GM18507 (cell line): ENCODE measurements at regions not wholly inside any gene's neighbourhood (a gene's known extent, or its start where the extent isn't known, plus 50 kb on each side); places are given as distances from the start of the nearest gene placed in this dataset.
"Not testable (repeated sequence)": the region's sequence is repeated elsewhere in the genome, so short reads cannot be mapped to it uniquely, and the experiment has no call there.

Experiments used
- DNase-seq: peaks from one replicate; pipeline ENCODE4 v3.0.0; 2011; ENCODE audit warnings: low read depth; ENCODE audit not compliant: insufficient read length; ENCODE audit errors: extremely low spot score
- FAIRE-seq: peaks from 2 replicates; lab custom pipeline; 2011; peaks lifted over from hg19 to GRCh38; lab: Jason Lieb, UNC

DNA sequence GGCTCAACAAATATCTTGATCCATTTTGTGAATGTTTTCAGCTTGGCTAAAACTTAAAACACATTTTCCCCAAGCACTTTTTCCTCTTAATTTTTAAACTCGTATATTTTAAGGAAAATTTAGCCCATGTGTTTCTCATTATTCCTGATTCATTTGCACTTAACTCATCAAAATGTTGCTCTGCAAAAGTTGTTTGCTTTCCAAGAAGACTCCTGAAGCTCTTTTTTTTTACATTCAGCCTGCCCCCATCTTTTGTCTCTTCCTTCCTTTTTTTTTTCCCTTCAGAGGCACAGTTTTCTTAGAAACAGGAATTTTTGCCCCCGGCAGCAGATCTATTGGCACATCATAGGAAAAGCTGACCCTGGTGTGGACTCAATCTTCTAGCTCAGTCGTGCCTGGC lies 155.0 kb upstream of the SALL1 start:
- no peak for DNase-seq
- no peak for FAIRE-seq

DNA sequence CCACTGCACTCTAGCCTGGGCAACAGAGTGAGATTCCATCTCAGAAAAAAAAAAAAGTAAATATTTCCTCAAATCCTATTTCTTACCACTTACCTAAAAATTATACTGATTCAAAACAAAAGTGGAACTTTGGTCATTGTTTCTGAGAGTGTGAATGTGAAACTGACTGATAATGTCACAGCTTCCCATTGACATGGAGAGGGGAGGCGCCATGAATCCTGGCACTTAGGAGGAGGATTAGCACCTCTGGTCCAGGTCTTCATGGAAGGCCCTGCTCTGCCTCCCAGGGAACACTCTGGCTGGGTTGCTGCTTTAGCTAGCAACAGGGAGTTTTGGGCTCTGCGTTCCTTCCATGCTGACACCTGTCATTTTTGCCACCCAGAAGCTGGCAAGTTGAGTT lies 154.3 kb upstream of the SALL1 start:
- no peak for FAIRE-seq
- DNase-seq = no peak

DNA sequence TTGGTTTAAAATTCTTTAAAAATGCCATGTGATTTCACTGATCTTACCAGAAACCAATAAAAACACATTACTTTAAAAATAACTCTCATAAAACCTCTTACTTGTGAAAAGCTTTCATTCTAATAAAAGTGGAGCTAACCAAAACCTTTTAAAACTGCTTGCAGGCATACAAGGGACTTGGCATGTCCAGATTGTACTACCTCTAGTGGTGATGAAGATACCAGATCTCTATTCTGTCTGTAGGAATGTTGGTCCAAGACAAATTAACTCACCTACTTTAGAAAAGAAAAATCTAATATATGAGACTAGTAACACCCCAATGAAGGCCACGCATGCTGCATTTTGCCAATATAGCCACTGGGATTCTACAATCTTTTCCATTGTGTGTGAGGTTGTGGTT lies 151.0 kb upstream of the SALL1 start:
- FAIRE-seq = no peak
- DNase-seq = no peak

DNA sequence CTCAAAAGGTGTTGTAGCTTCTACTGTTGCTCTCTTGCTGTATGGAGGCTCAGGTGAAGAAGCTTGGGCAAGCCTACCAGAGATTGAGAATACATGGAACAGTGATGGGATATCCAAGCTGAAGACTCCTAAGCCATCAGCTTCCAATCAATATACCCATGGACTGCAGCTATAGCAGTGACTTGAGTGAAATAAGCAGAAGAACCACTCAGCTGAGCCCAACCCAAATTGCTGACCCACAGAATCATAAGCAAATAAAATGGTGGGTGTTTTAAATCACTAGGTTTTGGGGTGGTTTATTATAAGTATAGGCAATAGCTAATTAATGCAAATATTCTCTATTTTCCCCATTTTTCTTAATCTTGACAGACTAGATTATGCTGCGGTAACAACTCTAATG lies 147.7 kb upstream of the SALL1 start:
- FAIRE-seq (no peak), DNase-seq (no peak)

DNA sequence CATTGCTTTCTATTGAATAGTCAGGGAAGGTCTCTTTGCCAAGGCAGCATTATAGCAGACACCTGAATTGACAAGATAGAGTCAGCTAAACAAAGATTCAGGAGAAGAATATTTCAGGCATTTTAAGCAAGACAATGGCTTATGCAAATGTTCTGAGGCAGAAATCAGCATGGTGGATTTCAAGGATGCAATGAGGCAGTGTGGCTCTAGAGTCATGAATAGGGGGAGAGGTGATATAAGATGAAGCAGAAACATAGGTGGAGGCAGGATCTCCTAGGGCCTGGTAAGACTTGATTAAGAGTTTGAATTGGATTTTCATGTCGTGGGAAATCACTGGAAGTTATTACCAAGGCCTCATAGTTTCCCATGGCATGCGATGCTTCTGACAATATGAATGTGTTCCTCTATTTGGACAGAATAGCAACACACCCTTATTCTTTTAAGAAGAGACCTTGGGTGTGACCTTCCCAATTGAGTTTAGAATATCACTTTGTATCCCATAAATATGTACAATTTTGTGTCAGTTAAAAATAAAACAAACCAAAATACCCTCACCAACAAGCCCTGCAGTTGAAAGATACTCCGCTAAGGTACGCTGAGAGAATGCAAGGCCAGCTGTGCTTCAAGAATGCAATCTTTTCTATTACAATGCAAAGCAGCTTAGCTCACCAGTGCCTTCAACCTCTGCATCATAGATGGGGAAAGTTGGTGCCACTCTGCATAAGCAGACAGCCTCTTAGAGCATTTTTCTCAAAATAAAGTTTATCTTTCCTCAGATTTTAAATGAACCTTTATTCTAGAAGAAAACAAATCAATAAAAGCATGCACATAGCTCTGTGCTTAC lies 139.6 kb upstream of the SALL1 start:
- DNase-seq = no peak
- no peak for FAIRE-seq

DNA sequence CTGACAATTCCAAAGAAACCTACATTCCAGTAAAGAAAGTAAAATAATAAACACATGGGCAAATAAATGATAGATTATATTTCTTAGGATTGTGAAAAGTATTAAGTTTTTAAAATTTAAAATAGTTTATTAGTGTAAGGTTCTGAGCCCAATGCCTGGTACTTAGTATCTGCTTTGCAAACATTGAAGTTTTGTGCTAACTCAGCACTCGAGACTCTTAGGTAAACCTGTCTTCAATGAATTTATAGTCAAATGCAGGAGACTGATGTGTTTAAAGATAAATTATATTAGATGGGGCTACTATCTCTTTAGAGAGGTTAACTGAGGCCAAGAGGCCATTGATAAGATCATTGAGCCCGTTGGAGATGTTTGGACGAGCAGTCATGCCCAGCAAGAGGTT lies 138.3 kb upstream of the SALL1 start:
- FAIRE-seq = no peak

DNA sequence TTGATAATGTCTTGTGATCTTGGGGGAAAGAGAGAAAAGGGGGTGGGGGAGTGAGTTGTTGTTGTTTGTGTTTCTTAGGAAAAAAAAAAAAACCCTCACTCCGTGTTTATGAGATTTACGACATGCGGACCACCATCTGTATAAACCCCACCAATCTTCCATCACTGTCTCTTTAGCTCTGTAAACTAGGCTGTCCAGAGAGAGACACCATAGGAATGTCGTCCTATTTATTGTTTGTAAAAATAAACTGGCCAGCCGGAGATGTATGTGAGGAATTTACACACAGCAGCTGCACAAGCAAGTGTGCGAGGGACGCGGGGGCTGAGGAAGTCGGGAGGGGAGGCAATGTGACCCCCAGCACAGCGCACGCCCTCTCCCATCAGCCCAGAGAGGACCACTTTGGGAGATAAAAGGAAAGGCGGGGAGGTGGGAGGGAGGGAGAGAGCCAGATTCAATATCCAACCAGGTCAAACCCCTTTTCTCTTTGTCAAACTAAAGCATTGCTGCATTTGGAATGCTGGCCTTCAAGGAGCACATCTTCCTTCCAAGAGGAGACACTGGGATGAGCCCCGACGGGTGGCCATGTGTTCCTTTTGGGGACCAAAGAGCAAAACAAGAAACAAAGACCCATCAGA lies 136.2 kb upstream of the SALL1 start:
- no peak for DNase-seq
- FAIRE-seq = no peak

More for the DNA sequence above, 138.3 kb upstream of the SALL1 start:
- no peak for DNase-seq

DNA sequence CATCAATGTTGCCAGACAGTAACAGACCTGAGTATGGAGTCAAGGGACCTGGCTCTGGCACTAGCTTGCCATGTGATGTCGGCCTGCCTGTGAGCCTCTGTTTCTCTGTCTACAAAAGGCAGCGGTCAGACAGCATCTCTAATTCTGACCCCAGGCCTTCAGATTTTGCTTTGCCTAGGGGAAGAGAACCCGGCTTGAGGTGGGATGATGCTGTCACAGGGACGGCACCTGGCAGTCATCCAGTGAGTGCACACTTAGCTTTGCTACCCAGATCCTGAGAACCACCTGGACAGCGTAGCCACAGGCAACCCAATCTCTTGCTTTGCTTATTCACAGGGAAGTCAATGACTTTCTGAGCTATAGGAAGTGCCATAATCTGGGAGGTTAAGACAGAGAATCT lies 135.2 kb upstream of the SALL1 start:
- FAIRE-seq (no peak), DNase-seq (no peak)

DNA sequence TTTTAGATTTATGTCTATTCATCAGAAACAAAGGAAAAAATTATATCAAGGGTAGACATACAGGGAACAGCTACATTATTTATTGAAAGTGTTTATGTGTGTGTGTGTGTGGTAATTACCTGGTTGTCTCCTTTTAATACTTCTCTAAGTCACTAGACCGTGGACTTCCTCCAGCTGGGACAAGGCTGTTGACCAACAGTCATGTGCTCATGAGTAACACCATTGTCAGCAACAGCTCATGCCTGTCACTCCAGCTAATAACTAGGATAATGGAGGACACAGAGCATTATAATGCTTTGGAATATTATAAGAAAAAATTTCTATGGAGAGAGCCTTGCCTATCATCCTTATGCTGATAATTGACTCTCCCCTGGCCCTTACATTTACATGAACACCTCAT lies 125.3 kb upstream of the SALL1 start:
- FAIRE-seq (no peak), DNase-seq (no peak)

DNA sequence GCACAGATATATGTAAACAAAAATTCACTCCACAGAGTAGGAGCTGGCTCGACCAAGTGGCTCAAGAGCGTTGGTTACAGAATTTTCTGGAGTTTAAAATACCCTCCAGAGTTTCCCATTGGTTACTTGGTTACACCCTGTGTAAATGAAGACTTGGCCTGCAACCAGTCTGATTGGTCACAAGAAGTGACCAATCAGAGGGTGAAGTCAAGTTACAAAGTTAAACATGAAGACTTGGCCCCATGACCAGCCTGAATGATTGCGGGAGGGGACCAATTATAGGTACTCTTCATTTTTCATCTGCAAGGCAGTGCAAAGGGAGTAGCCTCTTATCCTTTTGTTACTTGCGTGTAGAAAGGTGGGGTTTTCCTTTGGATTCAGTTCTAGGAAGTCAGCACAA lies 121.3 kb upstream of the SALL1 start:
- DNase-seq (no peak), FAIRE-seq (no peak)

DNA sequence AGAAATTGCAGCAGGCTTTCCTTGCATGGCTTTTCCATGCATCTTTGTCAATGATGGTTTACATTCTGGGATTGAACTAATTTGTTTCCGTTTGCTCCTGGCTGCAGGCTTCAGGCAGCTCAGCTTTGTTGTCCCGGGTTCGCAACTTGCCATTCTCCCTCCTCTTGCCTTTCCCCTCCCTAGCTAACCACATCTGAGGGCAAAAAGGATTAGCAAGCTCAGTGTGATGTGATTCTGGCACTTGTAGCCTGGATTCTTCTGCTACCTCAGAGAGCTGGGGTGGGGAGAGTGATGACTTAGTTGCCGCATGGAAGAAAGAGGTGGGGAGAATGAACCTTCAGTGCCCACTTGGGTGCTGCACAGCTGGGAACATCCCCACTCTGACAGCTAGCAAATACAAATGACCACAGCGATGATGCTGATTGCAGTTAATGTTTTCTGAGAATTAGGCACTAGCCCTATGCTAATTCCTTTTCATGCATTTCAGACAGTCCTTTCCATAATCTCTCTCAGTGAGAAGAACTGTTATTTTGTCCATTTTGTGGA lies 120.2 kb upstream of the SALL1 start:
- DNase-seq = no peak
- FAIRE-seq = no peak

DNA sequence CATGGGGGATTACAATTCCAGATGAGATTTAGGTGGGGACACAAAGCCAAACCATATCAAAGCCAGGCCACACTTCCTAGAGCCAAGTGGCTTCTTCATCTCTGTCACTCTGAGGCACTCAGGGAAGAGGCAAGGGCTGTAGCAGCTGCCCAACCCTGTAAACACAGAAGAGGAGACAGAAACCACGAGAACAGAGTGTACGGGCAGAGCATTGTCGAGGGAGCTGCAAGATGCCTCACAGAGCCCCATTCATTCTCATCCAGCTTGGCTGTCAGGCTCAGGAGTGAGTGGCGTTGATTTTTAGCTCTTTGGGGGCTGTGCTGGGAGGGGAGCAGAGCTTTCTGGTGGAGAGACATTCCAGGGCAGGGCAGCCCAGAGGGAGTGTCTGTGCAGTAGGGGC lies 117.2 kb upstream of the SALL1 start:
- DNase-seq (no peak), FAIRE-seq (no peak)

DNA sequence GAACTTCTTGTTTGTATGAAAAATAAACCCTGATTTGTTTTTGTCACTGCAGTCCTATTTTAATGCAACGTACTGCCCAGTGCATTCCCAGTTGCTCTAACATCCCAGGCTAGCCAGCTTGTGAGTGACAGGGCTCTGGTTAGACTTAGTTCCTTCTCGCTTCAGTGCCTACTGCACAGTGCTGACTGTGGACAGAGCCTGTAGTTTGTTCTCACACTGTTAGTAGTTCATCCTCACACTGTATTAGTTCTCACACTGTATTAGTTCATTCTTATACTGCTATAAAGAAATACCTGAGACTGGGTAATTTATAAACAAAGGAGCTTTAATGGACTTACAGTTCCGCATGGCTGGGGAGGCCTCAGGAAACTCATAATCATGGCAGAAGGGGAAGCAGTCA lies 116.6 kb upstream of the SALL1 start:
- no peak for FAIRE-seq
- no peak for DNase-seq

DNA sequence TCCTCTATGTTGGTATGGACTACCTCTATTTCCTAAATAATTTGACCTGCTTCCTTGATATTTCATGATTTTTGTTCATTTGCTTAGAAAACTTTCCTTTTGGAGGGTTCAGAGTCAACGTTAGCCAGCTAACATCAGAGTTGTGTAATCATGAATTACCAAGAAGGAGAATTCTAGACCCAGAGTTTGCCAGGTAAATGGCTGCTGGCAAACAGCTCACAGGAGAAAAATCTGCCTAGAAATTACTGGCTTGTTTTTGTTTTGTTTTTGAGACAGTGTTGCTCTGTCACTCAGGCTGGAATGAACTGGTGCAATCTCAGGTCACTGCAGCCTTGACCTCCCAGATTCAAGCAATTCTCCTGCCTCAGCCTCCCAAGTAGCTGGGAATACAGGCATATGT lies 111.4 kb upstream of the SALL1 start:
- DNase-seq (no peak), FAIRE-seq (no peak)

DNA sequence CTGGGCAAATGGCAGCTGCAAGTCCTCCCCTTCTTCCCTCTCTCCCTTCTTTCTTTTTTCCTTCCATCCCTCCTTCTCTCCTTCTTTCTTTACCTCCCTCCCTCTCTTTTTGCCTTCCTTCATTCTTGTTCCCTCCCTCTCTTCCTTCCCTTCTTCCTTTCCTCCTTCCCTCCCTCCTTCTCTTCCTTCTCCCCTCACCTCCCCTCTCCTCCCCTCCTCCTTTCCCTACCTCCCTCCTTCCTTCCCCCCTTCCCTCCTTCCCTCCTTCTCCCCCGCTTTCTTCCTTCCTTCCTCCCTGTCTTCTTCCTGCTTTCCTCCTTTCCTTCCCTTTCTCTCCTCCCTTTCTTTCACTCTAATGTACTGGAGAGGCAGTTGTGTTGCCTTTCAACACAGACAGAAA lies 110.8 kb upstream of the SALL1 start:
- no peak for DNase-seq
- FAIRE-seq = no peak

DNA sequence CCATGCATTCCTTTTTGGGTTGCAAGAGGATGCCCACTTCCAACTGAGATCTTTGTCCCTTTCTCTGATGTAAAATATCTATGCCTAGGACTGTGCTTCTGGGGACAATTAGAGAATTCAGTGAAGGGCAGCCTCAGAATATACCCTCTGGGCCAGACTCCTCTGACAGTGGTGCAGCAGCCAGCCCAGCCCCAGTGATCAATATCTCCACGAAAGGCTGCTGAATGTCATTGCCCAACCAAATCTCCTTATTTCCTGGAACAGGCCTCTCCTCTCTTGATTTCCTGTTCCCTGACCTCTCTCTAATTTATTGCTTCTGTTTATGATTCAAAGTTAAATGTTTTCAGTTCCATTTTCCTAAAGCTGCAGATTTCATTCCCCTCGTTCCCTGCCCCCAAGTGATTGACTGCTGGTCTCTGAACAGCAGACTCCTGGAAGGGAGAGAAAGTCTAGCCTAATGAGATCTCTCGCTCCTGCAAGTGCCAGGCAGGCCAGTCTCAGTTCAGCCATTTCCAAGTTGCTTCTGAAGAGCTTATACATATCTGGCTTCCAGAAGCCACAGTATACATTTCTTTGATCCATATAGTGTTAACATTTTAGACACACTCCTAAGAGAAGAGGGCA lies 104.4 kb upstream of the SALL1 start:
- DNase-seq (no peak), FAIRE-seq (no peak)

DNA sequence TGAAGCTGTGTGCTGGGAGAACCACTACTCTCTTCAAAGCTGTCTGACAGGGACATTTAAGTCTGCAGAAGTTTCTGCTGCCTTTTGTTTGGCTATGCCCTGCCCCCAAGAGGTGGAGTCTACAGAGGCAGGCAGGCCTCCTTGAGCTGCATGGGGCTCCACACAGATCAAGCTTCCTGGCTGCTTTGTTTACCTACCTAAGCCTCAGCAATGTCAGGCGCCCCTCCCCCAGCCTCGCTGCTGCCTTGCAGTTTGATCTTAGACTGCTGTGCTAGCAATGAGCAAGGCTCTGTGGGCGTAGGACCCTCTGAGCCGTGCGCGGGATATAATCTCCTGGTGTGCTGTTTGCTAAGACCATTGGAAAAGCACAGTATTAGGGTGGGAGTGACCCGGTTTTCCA lies 103.3 kb upstream of the SALL1 start:
- not testable (repeated sequence) for DNase-seq, FAIRE-seq

DNA sequence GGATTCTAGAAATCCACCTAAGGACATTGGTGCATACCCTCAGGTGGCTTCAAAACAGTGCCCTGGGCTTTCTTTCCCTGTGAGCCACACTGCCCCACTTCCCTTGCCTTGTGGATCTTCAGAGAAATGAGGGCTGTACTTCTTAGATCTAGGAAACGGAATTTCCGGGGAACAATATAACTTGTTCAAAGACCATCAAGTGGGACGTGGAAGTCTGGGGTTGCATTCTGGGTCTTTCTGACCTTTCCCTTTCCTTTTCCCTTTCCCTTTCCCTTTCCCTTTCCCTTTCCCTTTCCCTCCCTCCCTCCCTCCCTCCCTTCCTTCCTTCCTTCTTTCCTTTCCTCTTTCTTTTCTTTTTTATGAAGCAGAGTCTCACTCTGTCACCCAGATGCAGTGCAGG lies 97.1 kb upstream of the SALL1 start:
- DNase-seq = no peak
- no peak for FAIRE-seq

DNA sequence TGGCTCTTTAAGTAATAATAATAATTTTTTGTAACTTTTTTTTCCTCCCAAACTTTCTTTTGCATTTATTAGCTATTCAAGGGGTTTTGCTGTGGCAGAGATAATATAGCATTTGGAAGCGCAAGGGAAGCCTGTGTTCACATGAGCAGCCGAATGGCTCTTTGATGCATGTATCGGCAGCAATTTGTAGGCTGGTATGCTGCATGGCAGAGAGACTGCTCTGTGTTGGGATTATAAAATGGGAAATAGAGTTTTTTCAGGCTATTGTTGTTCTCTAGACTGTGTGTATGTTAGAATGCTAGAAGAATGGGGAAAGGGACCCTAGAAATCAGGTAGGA lies 94.6 kb upstream of the SALL1 start:
- FAIRE-seq (no peak), DNase-seq (no peak)

DNA sequence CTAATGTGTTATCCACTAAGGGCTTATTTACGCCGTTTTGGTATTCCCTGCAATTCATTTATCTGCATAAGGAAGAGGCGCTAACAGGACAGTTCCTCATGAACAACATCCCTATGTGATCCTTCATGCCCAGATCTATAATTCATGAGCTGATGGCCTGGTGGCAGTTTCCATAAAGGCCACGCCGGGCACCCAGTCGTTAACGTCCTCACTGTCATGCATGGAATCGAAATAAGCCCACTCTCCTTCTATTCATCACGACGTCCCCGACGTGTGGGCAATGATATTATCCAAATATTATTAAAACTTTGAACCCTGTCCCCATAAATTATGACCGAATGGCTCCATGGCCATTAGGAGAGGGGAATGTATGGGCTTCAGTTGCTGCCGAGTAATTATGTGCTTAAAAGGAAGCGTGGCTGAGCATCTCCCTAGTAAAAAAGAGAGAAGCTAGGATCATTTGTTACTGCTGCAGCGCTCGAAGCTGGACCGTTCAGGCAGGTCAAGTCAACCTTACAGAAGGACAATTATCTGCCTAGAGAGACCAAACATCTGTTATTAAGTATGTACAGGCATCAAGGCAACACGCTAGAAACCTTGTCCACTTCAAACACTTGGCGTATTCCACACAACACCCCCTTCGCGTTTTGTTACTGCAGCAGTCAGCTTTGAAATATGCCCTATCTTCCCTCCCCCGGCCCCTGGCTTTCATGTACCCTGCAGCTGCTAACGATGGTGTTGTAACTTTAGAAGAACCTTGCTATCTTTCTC lies 94.0 kb upstream of the SALL1 start:
- DNase-seq (no peak), FAIRE-seq (no peak)
